GM21447 (cell line): ENCODE measurements at regions not wholly inside any gene's neighbourhood (a gene's known extent, or its start where the extent isn't known, plus 50 kb on each side); places are given as distances from the start of the nearest gene placed in this dataset.
"Not testable (repeated sequence)": the region's sequence is repeated elsewhere in the genome, so short reads cannot be mapped to it uniquely, and the experiment has no call there.

ENCODE experiments used
- ATAC-seq: cut with Tn5 transposase; IDR thresholded peaks from one replicate; pipeline ENCODE4 v1.9.1; 2021; ENCODE audit not compliant: unreplicated experiment

GRCh38 chr1:199573047-199573446, 454.5 kb upstream of the NR5A2 start:
- no peak for ATAC-seq

GRCh38 chr1:199574950-199575349, 452.6 kb upstream of the NR5A2 start:
- ATAC-seq = no peak

- ATAC-seq = no peak
Measured at GRCh38 chr1:199580300-199580699, 447.2 kb upstream of the NR5A2 start.

GRCh38 chr1:199585392-199585791, 442.1 kb upstream of the NR5A2 start:
- ATAC-seq = no peak

GRCh38 chr1:199590708-199591107, 436.8 kb upstream of the NR5A2 start:
- peak; percentile 93 for ATAC-seq

- ATAC-seq = no peak
Measured at GRCh38 chr1:199591468-199591867, 436.0 kb upstream of the NR5A2 start.

- ATAC-seq = no peak
Measured at GRCh38 chr1:199593475-199593874, 434.0 kb upstream of the NR5A2 start.

- ATAC-seq = not testable (repeated sequence)
Measured at GRCh38 chr1:199596448-199596847, 431.1 kb upstream of the NR5A2 start.

- no peak for ATAC-seq
Measured at GRCh38 chr1:199597152-199597551, 430.4 kb upstream of the NR5A2 start.

GRCh38 chr1:199608414-199608813, 419.1 kb upstream of the NR5A2 start:
- ATAC-seq = no peak

- no peak for ATAC-seq
Measured at GRCh38 chr1:199612976-199613774, 414.3 kb upstream of the NR5A2 start.

GRCh38 chr1:199616947-199617346, 410.6 kb upstream of the NR5A2 start:
- ATAC-seq = no peak

GRCh38 chr1:199619223-199619622, 408.3 kb upstream of the NR5A2 start:
- no peak for ATAC-seq

- ATAC-seq = not testable (repeated sequence)
Measured at GRCh38 chr1:199626228-199626627, 401.3 kb upstream of the NR5A2 start.

GRCh38 chr1:199629624-199630023, 397.9 kb upstream of the NR5A2 start:
- no peak for ATAC-seq

GRCh38 chr1:199639453-199639852, 388.1 kb upstream of the NR5A2 start:
- ATAC-seq = no peak

- no peak for ATAC-seq
Measured at GRCh38 chr1:199641531-199641930, 386.0 kb upstream of the NR5A2 start.

GRCh38 chr1:199644912-199645311, 382.6 kb upstream of the NR5A2 start:
- ATAC-seq = no peak

- no peak for ATAC-seq
Measured at GRCh38 chr1:199646761-199647160, 380.7 kb upstream of the NR5A2 start.

- ATAC-seq = no peak
Measured at GRCh38 chr1:199657449-199657848, 370.1 kb upstream of the NR5A2 start.

- no peak for ATAC-seq
Measured at GRCh38 chr1:199660071-199660470, 367.4 kb upstream of the NR5A2 start.

- no peak for ATAC-seq
Measured at GRCh38 chr1:199665371-199665770, 362.1 kb upstream of the NR5A2 start.

GRCh38 chr1:199667089-199667488, 360.4 kb upstream of the NR5A2 start:
- ATAC-seq = no peak
